ENCODE measurements at regions not wholly inside any gene's neighbourhood (a gene's known extent, or its start where the extent isn't known, plus 50 kb on each side); places are given as distances from the start of the nearest gene placed in this dataset.

DNA sequence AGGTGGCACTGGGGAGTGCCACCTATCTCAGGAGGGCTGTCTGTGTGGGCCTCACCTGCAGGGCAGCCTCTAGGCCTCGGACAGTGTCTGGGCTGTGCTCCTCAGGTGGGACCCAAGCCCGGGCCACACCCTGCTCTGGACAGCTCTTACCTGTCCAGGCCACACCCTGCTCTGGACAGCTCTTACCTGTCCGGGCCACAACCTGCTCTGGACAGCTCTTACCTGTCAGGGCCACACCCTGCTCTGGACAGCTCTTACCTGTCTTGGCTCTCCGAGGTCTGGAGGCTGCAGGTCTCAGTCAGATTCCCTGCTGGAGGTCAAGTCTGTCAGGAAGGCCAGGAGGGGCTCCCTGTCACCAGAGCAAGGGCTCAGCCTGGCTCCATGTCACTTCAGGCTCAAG, 80.6 kb downstream of the LINGO1 start:
- TF ChIP-seq, protein P1, sequence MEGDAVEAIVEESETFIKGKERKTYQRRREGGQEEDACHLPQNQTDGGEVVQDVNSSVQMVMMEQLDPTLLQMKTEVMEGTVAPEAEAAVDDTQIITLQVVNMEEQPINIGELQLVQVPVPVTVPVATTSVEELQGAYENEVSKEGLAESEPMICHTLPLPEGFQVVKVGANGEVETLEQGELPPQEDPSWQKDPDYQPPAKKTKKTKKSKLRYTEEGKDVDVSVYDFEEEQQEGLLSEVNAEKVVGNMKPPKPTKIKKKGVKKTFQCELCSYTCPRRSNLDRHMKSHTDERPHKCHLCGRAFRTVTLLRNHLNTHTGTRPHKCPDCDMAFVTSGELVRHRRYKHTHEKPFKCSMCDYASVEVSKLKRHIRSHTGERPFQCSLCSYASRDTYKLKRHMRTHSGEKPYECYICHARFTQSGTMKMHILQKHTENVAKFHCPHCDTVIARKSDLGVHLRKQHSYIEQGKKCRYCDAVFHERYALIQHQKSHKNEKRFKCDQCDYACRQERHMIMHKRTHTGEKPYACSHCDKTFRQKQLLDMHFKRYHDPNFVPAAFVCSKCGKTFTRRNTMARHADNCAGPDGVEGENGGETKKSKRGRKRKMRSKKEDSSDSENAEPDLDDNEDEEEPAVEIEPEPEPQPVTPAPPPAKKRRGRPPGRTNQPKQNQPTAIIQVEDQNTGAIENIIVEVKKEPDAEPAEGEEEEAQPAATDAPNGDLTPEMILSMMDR (IDR thresholded peaks at IDR 0.05; ENCODE audit: insufficient read depth, low read length) = no peak
- TF ChIP-seq POLR2AphosphoS5 (IDR thresholded peaks at IDR 0.05; ENCODE audit: low read depth) (no peak), SPI1 (IDR thresholded peaks at IDR 0.05; ENCODE audit: borderline replicate concordance, low read depth) (no peak)
- TF ChIP-seq, protein P2, sequence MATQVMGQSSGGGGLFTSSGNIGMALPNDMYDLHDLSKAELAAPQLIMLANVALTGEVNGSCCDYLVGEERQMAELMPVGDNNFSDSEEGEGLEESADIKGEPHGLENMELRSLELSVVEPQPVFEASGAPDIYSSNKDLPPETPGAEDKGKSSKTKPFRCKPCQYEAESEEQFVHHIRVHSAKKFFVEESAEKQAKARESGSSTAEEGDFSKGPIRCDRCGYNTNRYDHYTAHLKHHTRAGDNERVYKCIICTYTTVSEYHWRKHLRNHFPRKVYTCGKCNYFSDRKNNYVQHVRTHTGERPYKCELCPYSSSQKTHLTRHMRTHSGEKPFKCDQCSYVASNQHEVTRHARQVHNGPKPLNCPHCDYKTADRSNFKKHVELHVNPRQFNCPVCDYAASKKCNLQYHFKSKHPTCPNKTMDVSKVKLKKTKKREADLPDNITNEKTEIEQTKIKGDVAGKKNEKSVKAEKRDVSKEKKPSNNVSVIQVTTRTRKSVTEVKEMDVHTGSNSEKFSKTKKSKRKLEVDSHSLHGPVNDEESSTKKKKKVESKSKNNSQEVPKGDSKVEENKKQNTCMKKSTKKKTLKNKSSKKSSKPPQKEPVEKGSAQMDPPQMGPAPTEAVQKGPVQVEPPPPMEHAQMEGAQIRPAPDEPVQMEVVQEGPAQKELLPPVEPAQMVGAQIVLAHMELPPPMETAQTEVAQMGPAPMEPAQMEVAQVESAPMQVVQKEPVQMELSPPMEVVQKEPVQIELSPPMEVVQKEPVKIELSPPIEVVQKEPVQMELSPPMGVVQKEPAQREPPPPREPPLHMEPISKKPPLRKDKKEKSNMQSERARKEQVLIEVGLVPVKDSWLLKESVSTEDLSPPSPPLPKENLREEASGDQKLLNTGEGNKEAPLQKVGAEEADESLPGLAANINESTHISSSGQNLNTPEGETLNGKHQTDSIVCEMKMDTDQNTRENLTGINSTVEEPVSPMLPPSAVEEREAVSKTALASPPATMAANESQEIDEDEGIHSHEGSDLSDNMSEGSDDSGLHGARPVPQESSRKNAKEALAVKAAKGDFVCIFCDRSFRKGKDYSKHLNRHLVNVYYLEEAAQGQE (IDR thresholded peaks at IDR 0.05; ENCODE audit: insufficient replicate concordance, low read depth) = no peak
